Activated T-cell treated with anti-CD3 and anti-CD28 coated beads, Interleukin-2, amount 50 U/mL, for 24 hours (primary cell): ENCODE measurements at regions not wholly inside any gene's neighbourhood (a gene's known extent, or its start where the extent isn't known, plus 50 kb on each side); places are given as distances from the start of the nearest gene placed in this dataset.

Source experiments
- DNase-seq: peaks from one replicate; pipeline ENCODE4 v3.0.0-alpha.2; 2020
- H3K27ac Mint-ChIP-seq: 2 replicates; pipeline ENCODE4 v1.8.0; 2020; ENCODE audit warnings: mild to moderate bottlenecking, mixed read lengths
- H3K27me3 Mint-ChIP-seq: 2 replicates; pipeline ENCODE4 v1.8.0; 2020; ENCODE audit warnings: mixed read lengths
- H3K36me3 Mint-ChIP-seq: 2 replicates; pipeline ENCODE4 v1.8.0; 2020; ENCODE audit warnings: low read depth, mixed read lengths
- H3K4me1 Mint-ChIP-seq: 2 replicates; pipeline ENCODE4 v1.8.0; 2020; ENCODE audit warnings: low read depth, mixed read lengths
- H3K4me3 Mint-ChIP-seq: 2 replicates; pipeline ENCODE4 v1.8.0; 2020; ENCODE audit warnings: mild to moderate bottlenecking, moderate library complexity, mixed read lengths
- H3K9me3 Mint-ChIP-seq: 2 replicates; pipeline ENCODE4 v1.8.0; 2020; ENCODE audit warnings: mixed read lengths

- DNase-seq: no peak
- no peak overlapping the region for H3K4me3 Mint-ChIP-seq
- no peaks in the 10 kb centered on the region for H3K9me3 Mint-ChIP-seq
- H3K27ac Mint-ChIP-seq: peak overlapping the region; percentile 84
- peaks cover 5% of the 10 kb centered on the region for H3K27me3 Mint-ChIP-seq
- no peaks in the 10 kb centered on the region for H3K36me3 Mint-ChIP-seq
- H3K4me1 Mint-ChIP-seq: peaks cover 23% of the 10 kb centered on the region
Observed at GRCh38 chr6:105600336-105601260, 197.7 kb upstream of the PREP start.

- no peaks in the 10 kb centered on the region for H3K27me3 Mint-ChIP-seq
- DNase-seq: no peak
- no peaks in the 10 kb centered on the region for H3K36me3 Mint-ChIP-seq
- H3K27ac Mint-ChIP-seq: no peak overlapping the region
- H3K4me3 Mint-ChIP-seq: no peak overlapping the region
- H3K9me3 Mint-ChIP-seq: no peaks in the 10 kb centered on the region
- peaks cover 23% of the 10 kb centered on the region for H3K4me1 Mint-ChIP-seq
Observed at GRCh38 chr6:105598264-105598663, 195.4 kb upstream of the PREP start.

- Mint-ChIP-seq H3K4me3 (no peak overlapping the region), H3K36me3 (no peaks in the 10 kb centered on the region), H3K9me3 (no peaks in the 10 kb centered on the region), H3K4me1 (peaks cover 29% of the 10 kb centered on the region), H3K27me3 (no peaks in the 10 kb centered on the region), H3K27ac (no peak overlapping the region)
- no peak for DNase-seq
Observed at GRCh38 chr6:105596284-105596755, 193.4 kb upstream of the PREP start.

- no peaks in the 10 kb centered on the region for H3K36me3 Mint-ChIP-seq
- no peak for DNase-seq
- H3K4me1 Mint-ChIP-seq: peaks cover 29% of the 10 kb centered on the region
- H3K4me3 Mint-ChIP-seq: no peak overlapping the region
- no peaks in the 10 kb centered on the region for H3K9me3 Mint-ChIP-seq
- no peaks in the 10 kb centered on the region for H3K27me3 Mint-ChIP-seq
- H3K27ac Mint-ChIP-seq: no peak overlapping the region
Observed at GRCh38 chr6:105595829-105596228, 192.9 kb upstream of the PREP start.

- no peaks in the 10 kb centered on the region for H3K27me3 Mint-ChIP-seq
- peaks cover 22% of the 10 kb centered on the region for H3K4me1 Mint-ChIP-seq
- H3K4me3 Mint-ChIP-seq: no peak overlapping the region
- H3K9me3 Mint-ChIP-seq: no peaks in the 10 kb centered on the region
- no peak for DNase-seq
- H3K36me3 Mint-ChIP-seq: no peaks in the 10 kb centered on the region
- H3K27ac Mint-ChIP-seq: no peak overlapping the region
Observed at GRCh38 chr6:105594821-105595220, 191.9 kb upstream of the PREP start.

- Mint-ChIP-seq H3K36me3 (no peaks in the 10 kb centered on the region), H3K4me3 (no peak overlapping the region), H3K27me3 (no peaks in the 10 kb centered on the region), H3K27ac (no peak overlapping the region), H3K4me1 (peaks cover 20% of the 10 kb centered on the region), H3K9me3 (no peaks in the 10 kb centered on the region)
- DNase-seq: no peak
Observed at GRCh38 chr6:105593805-105594671, 191.2 kb upstream of the PREP start.

GRCh38 chr6:105593056-105593690, 190.3 kb upstream of the PREP start:
- no peaks in the 10 kb centered on the region for H3K36me3 Mint-ChIP-seq
- no peaks in the 10 kb centered on the region for H3K9me3 Mint-ChIP-seq
- H3K27ac Mint-ChIP-seq: no peak overlapping the region
- H3K4me3 Mint-ChIP-seq: no peak overlapping the region
- DNase-seq: no peak
- H3K27me3 Mint-ChIP-seq: no peaks in the 10 kb centered on the region
- peaks cover 29% of the 10 kb centered on the region for H3K4me1 Mint-ChIP-seq

GRCh38 chr6:105592329-105592728, 189.4 kb upstream of the PREP start:
- DNase-seq: no peak
- Mint-ChIP-seq H3K4me3 (no peak overlapping the region), H3K27ac (no peak overlapping the region), H3K36me3 (no peaks in the 10 kb centered on the region), H3K9me3 (no peaks in the 10 kb centered on the region), H3K4me1 (peaks cover 37% of the 10 kb centered on the region), H3K27me3 (no peaks in the 10 kb centered on the region)

- Mint-ChIP-seq H3K4me1 (peaks cover 40% of the 10 kb centered on the region), H3K27me3 (no peaks in the 10 kb centered on the region), H3K27ac (no peak overlapping the region), H3K36me3 (no peaks in the 10 kb centered on the region), H3K4me3 (no peak overlapping the region), H3K9me3 (no peaks in the 10 kb centered on the region)
- DNase-seq: no peak
Observed at GRCh38 chr6:105591053-105591452, 188.2 kb upstream of the PREP start.

GRCh38 chr6:105588123-105588710, 185.3 kb upstream of the PREP start:
- no peaks in the 10 kb centered on the region for H3K27me3 Mint-ChIP-seq
- no peak overlapping the region for H3K27ac Mint-ChIP-seq
- H3K4me1 Mint-ChIP-seq: peaks cover 40% of the 10 kb centered on the region
- peak overlapping the region; percentile 32 for H3K4me3 Mint-ChIP-seq
- no peaks in the 10 kb centered on the region for H3K36me3 Mint-ChIP-seq
- no peaks in the 10 kb centered on the region for H3K9me3 Mint-ChIP-seq
- DNase-seq: no peak

- Mint-ChIP-seq H3K9me3 (no peaks in the 10 kb centered on the region), H3K4me1 (peaks cover 34% of the 10 kb centered on the region), H3K27me3 (no peaks in the 10 kb centered on the region), H3K27ac (peak overlapping the region; percentile 73), H3K36me3 (no peaks in the 10 kb centered on the region), H3K4me3 (peak overlapping the region; percentile 32)
- peak; percentile 36 for DNase-seq
Observed at GRCh38 chr6:105587349-105588122, 184.7 kb upstream of the PREP start.

GRCh38 chr6:105578179-105578707, 175.4 kb upstream of the PREP start:
- peaks cover 5% of the 10 kb centered on the region for H3K4me1 Mint-ChIP-seq
- peaks cover 29% of the 10 kb centered on the region for H3K27me3 Mint-ChIP-seq
- H3K4me3 Mint-ChIP-seq: no peak overlapping the region
- no peaks in the 10 kb centered on the region for H3K36me3 Mint-ChIP-seq
- H3K27ac Mint-ChIP-seq: no peak overlapping the region
- H3K9me3 Mint-ChIP-seq: no peaks in the 10 kb centered on the region
- no peak for DNase-seq

GRCh38 chr6:105573556-105573955, 170.7 kb upstream of the PREP start:
- Mint-ChIP-seq H3K27ac (no peak overlapping the region), H3K27me3 (peaks cover 31% of the 10 kb centered on the region), H3K4me1 (peaks cover 4% of the 10 kb centered on the region), H3K4me3 (no peak overlapping the region), H3K9me3 (no peaks in the 10 kb centered on the region), H3K36me3 (no peaks in the 10 kb centered on the region)
- no peak for DNase-seq
